GM20000 (cell line): ENCODE measurements at regions not wholly inside any gene's neighbourhood (a gene's known extent, or its start where the extent isn't known, plus 50 kb on each side); places are given as distances from the start of the nearest gene placed in this dataset.
"Not testable (repeated sequence)": the region's sequence is repeated elsewhere in the genome, so short reads cannot be mapped to it uniquely, and the experiment has no call there.

ENCODE experiments used
- DNase-seq: peaks from one replicate; pipeline ENCODE4 v3.0.0; 2012; ENCODE audit warnings: low spot score

DNA sequence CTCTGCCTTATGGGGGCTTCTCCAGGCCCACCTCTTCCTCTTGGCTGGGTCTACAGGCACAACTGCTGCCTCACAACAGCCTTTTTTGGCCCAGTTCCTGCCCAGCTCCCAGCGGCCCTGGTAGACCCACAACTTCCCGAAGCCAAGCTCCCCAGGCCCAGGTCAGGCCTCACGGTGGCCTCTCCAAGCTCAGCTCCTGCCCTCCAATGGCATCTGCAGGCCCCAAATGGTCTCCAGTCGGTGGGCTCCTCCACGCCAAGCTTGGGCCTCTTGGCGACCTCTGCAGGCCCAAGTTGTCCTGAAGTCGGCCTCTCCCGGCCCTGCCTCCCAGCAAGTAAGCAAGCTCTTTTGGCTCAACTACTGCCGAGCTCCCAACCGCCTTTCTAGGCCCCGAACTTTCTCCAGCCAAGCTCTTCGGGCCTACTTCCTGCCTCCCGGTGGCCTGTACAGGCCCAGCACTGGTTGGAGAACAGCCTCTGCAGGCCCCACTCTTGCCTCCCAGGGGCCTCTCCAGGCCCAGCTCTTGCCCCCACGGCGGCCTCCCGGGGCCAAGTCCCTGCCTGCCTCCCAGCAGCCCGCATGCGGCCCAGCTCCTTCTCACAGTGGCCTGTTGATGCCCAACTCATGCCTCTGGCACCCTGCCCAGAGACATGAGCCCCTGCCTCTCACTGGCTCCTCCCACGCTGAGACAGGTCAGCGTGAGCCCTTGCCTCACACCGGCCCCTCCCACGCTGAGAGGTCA lies 354.6 kb downstream of the ZNF37A start:
- DNase-seq: not testable (repeated sequence)

DNA sequence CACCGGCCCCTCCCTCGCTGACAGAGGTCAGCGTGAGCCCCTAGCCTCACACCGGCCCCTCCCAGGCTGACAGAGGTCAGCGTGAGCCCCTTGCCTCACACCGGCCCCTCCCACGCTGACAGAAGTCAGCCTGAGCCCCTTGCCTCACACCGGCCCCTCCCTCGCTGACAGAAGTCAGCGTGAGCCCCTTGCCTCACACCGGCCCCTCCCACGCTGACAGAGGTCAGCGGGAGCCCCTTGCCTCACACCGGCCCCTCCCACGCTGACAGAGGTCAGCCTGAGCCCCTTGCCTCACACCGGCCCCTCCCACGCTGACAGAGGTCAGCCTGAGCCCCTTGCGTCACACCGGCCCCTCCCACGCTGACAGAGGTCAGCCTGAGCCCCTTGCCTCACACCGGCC lies 355.5 kb downstream of the ZNF37A start:
- not testable (repeated sequence) for DNase-seq

DNA sequence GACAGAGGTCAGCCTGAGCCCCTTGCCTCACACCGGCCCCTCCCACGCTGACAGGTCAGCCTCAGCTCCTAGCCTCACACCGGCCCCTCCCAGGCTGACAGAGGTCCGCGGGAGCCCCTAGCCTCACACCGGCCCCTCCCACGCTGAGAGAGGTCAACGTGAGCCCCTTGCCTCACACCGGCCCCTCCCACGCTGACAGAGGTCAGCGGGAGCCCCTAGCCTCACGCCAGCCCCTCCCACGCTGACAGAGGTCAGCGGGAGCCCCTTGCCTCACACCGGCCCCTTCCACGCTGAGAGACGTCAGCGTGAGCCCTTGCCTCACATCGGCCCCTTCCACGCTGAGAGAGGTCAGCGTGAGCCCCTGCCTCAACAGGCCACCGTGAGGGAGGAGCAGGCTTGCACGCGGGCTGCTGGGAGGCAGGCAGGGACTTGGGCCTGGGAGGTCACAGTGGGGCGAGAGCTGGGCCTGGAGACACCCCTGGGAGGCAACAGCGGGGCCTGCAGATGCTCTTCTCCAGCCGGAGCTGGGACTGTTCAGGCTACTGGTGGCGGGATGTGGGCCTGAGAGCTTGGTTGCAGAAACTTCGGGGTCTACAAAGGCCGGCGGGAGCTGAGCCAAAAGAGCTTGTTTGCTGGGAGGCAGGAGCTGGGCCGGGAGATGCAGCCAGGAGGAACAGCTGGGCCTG lies 356.4 kb downstream of the ZNF37A start:
- DNase-seq: peak; percentile 5

DNA sequence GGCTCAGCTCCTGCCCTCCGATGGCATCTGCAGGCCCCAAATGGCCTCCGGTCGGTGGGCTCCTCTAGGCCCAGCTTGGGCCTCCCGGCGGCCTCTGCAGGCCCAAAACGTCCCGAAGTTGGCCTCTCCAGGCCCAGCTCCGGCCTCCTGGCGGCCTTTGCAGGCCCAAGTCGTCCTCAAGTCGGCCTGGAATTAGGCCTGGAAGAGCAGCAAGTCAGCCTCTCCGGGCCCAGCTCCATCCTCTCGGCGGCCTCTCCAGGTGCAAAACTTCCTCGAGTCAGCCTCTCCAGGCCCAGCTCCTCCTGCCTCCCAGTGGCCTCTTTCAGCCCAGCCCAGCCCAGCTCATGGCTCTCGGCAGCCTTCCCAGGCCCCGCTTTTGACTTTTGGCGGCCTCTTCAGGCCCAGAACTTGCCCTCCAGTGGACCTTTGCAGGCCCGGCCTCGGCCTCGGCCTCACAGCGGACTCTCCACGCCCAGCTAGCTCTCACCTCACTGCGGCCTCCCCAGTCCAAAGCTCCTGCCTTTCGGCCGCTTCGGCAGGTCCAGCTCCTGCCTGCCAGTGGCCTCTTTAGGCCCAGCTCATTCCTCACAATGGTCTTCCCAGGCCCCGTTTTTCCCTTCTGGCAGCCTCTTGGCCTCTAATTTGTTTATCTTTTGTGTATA lies 357.3 kb downstream of the ZNF37A start:
- not testable (repeated sequence) for DNase-seq
